ENCODE measurements at regions not wholly inside any gene's neighbourhood (a gene's known extent, or its start where the extent isn't known, plus 50 kb on each side); places are given as distances from the start of the nearest gene placed in this dataset.

DNA sequence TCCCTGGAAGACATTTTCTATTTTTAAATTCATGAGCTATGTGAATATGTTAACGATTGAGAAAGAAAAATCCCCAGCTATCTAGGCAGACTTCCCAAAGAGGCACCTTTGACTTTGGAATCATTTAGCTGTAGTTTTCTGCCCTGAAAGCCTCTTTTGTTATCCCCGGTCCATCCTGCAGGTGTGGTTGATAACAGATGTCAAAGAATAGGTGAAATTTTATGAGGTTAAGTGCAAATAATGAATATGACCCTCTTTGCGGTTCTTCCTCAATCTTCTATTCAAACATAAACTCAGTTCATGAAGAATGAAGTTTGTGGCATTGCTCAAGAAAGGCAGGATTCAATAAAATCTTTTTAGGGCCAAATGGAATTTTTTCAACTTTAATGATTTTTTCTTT is 51.6 kb upstream of the ATP8B1 start (continued):
- TF ChIP-seq, protein P1, sequence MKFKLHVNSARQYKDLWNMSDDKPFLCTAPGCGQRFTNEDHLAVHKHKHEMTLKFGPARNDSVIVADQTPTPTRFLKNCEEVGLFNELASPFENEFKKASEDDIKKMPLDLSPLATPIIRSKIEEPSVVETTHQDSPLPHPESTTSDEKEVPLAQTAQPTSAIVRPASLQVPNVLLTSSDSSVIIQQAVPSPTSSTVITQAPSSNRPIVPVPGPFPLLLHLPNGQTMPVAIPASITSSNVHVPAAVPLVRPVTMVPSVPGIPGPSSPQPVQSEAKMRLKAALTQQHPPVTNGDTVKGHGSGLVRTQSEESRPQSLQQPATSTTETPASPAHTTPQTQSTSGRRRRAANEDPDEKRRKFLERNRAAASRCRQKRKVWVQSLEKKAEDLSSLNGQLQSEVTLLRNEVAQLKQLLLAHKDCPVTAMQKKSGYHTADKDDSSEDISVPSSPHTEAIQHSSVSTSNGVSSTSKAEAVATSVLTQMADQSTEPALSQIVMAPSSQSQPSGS (IDR thresholded peaks at IDR 0.05; ENCODE audit: low read length): no peak
- TF ChIP-seq SP1 (IDR thresholded peaks at IDR 0.05; ENCODE audit: low read depth, low read length) (no peak), RFX5 (IDR thresholded peaks at IDR 0.05; ENCODE audit: borderline replicate concordance, low read depth, low read length) (no peak), CBX5 (IDR thresholded peaks at IDR 0.05; ENCODE audit: low read depth, low read length) (no peak), SIRT6 (IDR thresholded peaks at IDR 0.05; ENCODE audit: low read length) (no peak), TBP (IDR thresholded peaks at IDR 0.05; ENCODE audit: low read depth, low read length) (no peak), KDM4A (IDR thresholded peaks at IDR 0.05; ENCODE audit: low read depth, low read length, severe bottlenecking) (no peak)
